NCI-H1105 treated with DMSO at 0.1 percent for 48 hours (cell line): ENCODE measurements at regions not wholly inside any gene's neighbourhood (a gene's known extent, or its start where the extent isn't known, plus 50 kb on each side); places are given as distances from the start of the nearest gene placed in this dataset.

Experiments used
- DNase-seq: peaks from one replicate; lab custom pipeline; 2025; lab: John Stamatoyannopoulos, UW

GRCh38 chr4:129167640-129168260 lies 71.8 kb downstream of the C4orf33 start:
- no peak for DNase-seq

- DNase-seq: no peak
These were observed 76.2 kb downstream of the C4orf33 start for GRCh38 chr4:129172181-129172580.

- DNase-seq: no peak
These were observed 80.9 kb downstream of the C4orf33 start for GRCh38 chr4:129176864-129177263.

GRCh38 chr4:129179276-129179675 lies 83.3 kb downstream of the C4orf33 start:
- DNase-seq: no peak

- no peak for DNase-seq
These were observed 93.7 kb downstream of the C4orf33 start for GRCh38 chr4:129189630-129190029.

GRCh38 chr4:129193357-129194100 lies 97.6 kb downstream of the C4orf33 start:
- DNase-seq: no peak

GRCh38 chr4:129208481-129208880 lies 112.5 kb downstream of the C4orf33 start:
- no peak for DNase-seq

GRCh38 chr4:129213692-129214091 lies 117.7 kb downstream of the C4orf33 start:
- no peak for DNase-seq

- peak; percentile 33 for DNase-seq
These were observed 122.4 kb downstream of the C4orf33 start for GRCh38 chr4:129218360-129218759.

GRCh38 chr4:129218897-129219296 lies 122.9 kb downstream of the C4orf33 start:
- DNase-seq: no peak

- DNase-seq: no peak
These were observed 124.3 kb downstream of the C4orf33 start for GRCh38 chr4:129220254-129220653.

GRCh38 chr4:129223945-129224344 lies 128.0 kb downstream of the C4orf33 start:
- no peak for DNase-seq

- DNase-seq: no peak
These were observed 134.9 kb downstream of the C4orf33 start for GRCh38 chr4:129230846-129231245.

- DNase-seq: no peak
These were observed 136.1 kb downstream of the C4orf33 start for GRCh38 chr4:129231945-129232588.

- no peak for DNase-seq
These were observed 136.8 kb downstream of the C4orf33 start for GRCh38 chr4:129232589-129233337.

GRCh38 chr4:129233691-129234090 lies 137.7 kb downstream of the C4orf33 start:
- DNase-seq: no peak

GRCh38 chr4:129236351-129236750 lies 140.4 kb downstream of the C4orf33 start:
- no peak for DNase-seq

- DNase-seq: no peak
These were observed 143.1 kb downstream of the C4orf33 start for GRCh38 chr4:129239088-129239487.

GRCh38 chr4:129240816-129241215 lies 144.9 kb downstream of the C4orf33 start:
- peak; percentile 41 for DNase-seq

- DNase-seq: no peak
These were observed 150.2 kb downstream of the C4orf33 start for GRCh38 chr4:129246145-129246544.

GRCh38 chr4:129246910-129247461 lies 151.0 kb downstream of the C4orf33 start:
- DNase-seq: peak; percentile 94

- DNase-seq: no peak
These were observed 152.7 kb downstream of the C4orf33 start for GRCh38 chr4:129248621-129249020.
